Activated gamma-delta T cell treated with Interleukin-2 at 50 U/mL for 16 hours (primary cell): ENCODE measurements at regions not wholly inside any gene's neighbourhood (a gene's known extent, or its start where the extent isn't known, plus 50 kb on each side); places are given as distances from the start of the nearest gene placed in this dataset.
"Not testable (repeated sequence)": the region's sequence is repeated elsewhere in the genome, so short reads cannot be mapped to it uniquely, and the experiment has no call there.

Source experiments
- DNase-seq: peaks from one replicate; pipeline ENCODE4 v3.0.0-alpha.2; 2020

GRCh38 chr3:70466096-70466495 lies 153.7 kb upstream of the MDFIC2 start:
- no peak for DNase-seq

DNA sequence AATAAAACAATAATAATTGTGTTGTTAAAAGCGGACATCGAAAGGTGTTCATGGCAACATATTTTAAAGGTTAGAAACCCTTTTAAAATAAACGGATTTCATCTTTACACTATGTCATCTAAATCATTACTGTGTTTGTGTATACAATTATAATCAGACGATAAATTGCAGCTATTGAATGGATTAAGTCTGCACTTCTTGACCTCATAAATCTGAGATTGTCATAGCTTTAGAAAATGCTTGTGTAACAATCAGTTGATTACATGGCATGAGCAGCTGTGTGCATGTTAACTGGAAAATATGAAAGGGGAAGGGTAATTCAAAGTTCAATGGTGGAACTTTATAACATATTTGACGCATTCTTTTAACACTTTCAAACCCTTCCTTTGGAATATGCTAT lies 152.4 kb upstream of the MDFIC2 start:
- DNase-seq, result no peak

- DNase-seq, result no peak
Measured at GRCh38 chr3:70464465-70464864, 152.0 kb upstream of the MDFIC2 start.

- DNase-seq, result not testable (repeated sequence)
Measured at GRCh38 chr3:70450220-70450619, 137.8 kb upstream of the MDFIC2 start.

- not testable (repeated sequence) for DNase-seq
Measured at GRCh38 chr3:70435422-70435821, 123.0 kb upstream of the MDFIC2 start.

GRCh38 chr3:70433091-70433490 lies 120.7 kb upstream of the MDFIC2 start:
- DNase-seq, result no peak

- DNase-seq, result no peak
Measured at GRCh38 chr3:70431911-70432310, 119.5 kb upstream of the MDFIC2 start.

GRCh38 chr3:70426071-70426470 lies 113.6 kb upstream of the MDFIC2 start:
- DNase-seq, result no peak

DNA sequence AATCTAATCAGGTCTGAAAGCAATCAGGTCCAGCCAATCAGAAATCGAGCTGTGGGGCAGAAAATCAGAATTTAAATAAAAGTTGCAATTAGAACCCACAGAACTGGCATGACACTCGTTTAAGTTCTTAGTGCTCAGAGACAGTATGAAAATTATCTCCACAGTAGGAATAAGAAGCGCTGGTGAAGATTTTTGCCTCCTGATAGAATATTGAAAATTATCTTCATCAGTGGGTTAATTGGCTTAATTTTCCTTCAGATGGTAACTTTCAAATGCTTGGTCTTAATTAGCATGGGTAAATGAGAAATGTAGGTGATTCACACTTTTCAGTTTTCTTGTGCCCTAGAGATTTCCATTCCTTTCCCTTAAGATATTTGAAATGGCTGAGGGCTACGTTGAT lies 109.1 kb upstream of the MDFIC2 start:
- DNase-seq, result no peak

GRCh38 chr3:70409018-70409417 lies 96.6 kb upstream of the MDFIC2 start:
- DNase-seq, result no peak

GRCh38 chr3:70400194-70400593 lies 87.8 kb upstream of the MDFIC2 start:
- DNase-seq, result no peak

GRCh38 chr3:70393881-70394612 lies 81.6 kb upstream of the MDFIC2 start:
- DNase-seq, result no peak

GRCh38 chr3:70392227-70392626 lies 79.8 kb upstream of the MDFIC2 start:
- DNase-seq, result no peak

DNA sequence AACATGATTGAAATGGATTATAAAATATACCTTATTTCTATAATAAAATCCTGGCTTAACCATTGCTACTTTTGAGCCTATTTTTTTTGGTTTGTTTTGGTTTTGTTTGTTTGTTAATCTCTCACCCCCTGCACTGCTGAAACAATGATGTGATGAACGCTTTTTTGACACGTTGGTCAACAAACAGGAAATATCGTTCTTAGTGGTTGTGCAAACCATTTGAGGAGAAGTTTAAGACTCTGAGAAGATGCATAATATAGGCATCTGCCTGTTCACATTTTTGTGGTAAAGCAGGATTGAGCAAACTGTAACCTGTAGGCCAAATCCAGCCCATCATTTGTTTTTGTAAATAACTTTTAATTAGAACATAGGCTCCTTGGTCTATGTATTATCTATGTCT lies 75.5 kb upstream of the MDFIC2 start:
- no peak for DNase-seq

DNA sequence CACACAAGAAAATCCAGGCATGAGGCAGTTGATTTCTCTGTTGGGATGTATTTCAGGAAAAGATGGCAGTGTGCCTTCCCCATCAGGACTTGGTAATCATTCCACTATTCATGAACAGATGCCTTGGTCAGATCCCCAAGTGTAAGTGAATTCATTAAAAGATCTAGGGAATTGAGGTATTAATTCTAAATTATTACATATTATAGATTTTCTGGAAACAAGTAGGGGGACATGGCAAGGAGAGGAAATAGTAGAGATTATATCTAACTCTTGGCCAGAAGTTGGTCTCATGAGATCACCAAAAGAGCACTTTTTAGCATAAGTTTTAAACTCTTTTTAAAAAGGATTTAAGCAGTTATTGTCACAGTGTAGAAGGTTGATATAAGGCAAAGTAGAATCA lies 74.4 kb upstream of the MDFIC2 start:
- no peak for DNase-seq

DNA sequence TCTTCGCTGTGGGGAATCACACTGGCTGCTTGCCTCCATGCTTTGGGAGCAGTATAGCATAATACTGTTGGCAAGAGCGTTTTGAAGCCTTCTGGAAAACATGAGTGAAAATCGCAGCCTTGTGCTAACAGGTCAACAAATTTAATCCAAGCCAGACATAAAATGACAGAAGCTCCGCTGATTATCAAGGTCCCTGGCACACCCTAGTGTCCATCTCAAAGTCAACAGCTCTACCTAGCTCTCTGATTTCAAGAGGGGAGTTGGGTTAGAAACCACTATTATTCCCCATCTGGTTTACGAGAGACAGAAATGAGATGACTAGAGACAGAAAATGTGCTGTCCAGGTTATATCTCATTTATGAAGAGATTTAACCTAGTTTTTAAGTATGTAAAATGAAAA lies 73.6 kb upstream of the MDFIC2 start:
- DNase-seq, result no peak

DNA sequence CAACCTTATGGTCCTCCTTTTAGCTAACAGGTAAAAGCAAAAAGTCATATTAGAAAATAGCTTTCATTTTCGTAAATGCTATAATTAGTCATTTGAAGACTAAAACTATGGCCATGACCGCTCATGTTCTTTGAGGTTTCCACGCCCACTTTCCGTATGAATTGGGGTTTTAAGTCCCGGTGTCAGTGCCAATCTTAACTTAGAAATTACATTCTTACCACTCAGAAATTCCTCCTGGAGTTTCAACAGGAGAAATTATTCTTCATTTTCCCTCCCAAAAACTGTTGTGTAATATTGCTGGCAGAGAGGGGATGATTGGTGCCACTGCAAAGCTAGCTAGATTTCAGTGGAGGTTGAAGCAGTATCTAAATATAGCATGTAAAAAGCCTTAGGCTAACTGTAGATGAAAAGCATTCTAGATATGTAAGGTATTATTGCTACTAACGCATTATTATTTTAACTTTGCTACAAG lies 71.0 kb upstream of the MDFIC2 start:
- DNase-seq, result no peak

DNA sequence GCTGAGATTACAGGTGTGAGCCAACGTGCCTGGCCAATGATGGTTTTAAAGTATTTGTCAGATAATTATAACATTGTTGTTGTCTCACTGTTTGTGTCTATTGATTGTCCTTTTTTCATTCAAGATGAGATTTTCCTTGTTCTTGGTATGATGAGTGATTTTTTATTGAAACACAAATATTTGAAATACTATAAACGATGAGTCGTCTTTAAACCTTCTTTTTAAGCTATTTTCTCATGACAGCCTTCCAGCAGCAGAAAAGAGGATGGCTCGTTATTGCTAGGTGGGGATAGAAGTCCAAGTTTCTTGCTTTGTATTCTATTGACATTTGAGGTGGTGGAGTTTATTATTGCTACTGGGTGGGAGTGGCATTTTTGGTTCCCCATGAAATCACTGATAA lies 61.7 kb upstream of the MDFIC2 start:
- no peak for DNase-seq
